ENCODE measurements at regions not wholly inside any gene's neighbourhood (a gene's known extent, or its start where the extent isn't known, plus 50 kb on each side); places are given as distances from the start of the nearest gene placed in this dataset.

GRCh38 chr6:61585504-61585903 lies 700.5 kb downstream of the KHDRBS2 start:
- TF ChIP-seq EZH2 (IDR thresholded peaks at IDR 0.05; ENCODE audit: borderline replicate concordance, low read length): no peak
- TF ChIP-seq, protein P1, sequence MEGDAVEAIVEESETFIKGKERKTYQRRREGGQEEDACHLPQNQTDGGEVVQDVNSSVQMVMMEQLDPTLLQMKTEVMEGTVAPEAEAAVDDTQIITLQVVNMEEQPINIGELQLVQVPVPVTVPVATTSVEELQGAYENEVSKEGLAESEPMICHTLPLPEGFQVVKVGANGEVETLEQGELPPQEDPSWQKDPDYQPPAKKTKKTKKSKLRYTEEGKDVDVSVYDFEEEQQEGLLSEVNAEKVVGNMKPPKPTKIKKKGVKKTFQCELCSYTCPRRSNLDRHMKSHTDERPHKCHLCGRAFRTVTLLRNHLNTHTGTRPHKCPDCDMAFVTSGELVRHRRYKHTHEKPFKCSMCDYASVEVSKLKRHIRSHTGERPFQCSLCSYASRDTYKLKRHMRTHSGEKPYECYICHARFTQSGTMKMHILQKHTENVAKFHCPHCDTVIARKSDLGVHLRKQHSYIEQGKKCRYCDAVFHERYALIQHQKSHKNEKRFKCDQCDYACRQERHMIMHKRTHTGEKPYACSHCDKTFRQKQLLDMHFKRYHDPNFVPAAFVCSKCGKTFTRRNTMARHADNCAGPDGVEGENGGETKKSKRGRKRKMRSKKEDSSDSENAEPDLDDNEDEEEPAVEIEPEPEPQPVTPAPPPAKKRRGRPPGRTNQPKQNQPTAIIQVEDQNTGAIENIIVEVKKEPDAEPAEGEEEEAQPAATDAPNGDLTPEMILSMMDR (conservative IDR thresholded peaks at IDR 0.05 in 1 of 2, IDR thresholded peaks at IDR 0.05 in 1 of 2; ENCODE audit: extremely low read depth in 1 of 2, insufficient read depth in 1 of 2, low read depth in 1 of 2, low read length in 2 of 2): no peak

Measured in mammary epithelial cell (primary cell).